OCI-LY7 (cell line): ENCODE measurements at regions not wholly inside any gene's neighbourhood (a gene's known extent, or its start where the extent isn't known, plus 50 kb on each side); places are given as distances from the start of the nearest gene placed in this dataset.

Experiments
- BruUV-seq: library from RNA; stranded (reverse); fragments of 400-500 nt; replicated peaks from 2 replicates; lab custom pipeline; 2021; lab: Mats Ljungman, UMichigan
- CTCF ChIA-PET: fragments of 300-600 bp; sonication (Branson Sonifier 250); formaldehyde crosslinking; loops from one replicate; lab custom pipeline; 2022; ENCODE audit warnings: antibody characterized with exemption; ENCODE audit not compliant: unreplicated experiment; lab: Charles Lee
- POLR2A ChIA-PET: fragments of 300-600 bp; sonication (Branson Sonifier 250); formaldehyde crosslinking; loops from one replicate; lab custom pipeline; 2022; ENCODE audit warnings: antibody characterized with exemption; lab: Charles Lee
- DNase-seq: peaks from one replicate; pipeline ENCODE4 v3.0.0-alpha.2; 2015; ENCODE audit warnings: low spot score
- H2AFZ ChIP-seq: fragments of 200-600 bp; sonication (generic), shearing (Covaris generic); 2 replicates; pipeline ENCODE4 v1.6.1; 2014; ENCODE audit warnings: mild to moderate bottlenecking, antibody characterized with exemption, low read length, moderate library complexity
- H3K27ac ChIP-seq: fragments of 200-600 bp; sonication (generic); 2 replicates; pipeline ENCODE4 v1.5.1; 2014; ENCODE audit warnings: mixed run types, low read depth, mild to moderate bottlenecking, moderate library complexity, low read length, inconsistent platforms; ENCODE audit not compliant: poor library complexity, severe bottlenecking
- H3K36me3 ChIP-seq: fragments of 200-600 bp; sonication (generic); 2 replicates; pipeline ENCODE4 v1.6.1; 2014; ENCODE audit warnings: mild to moderate bottlenecking, antibody characterized with exemption, low read length, moderate library complexity, mixed read lengths; ENCODE audit not compliant: insufficient read depth
- H3K4me1 ChIP-seq: fragments of 200-600 bp; sonication (generic); 2 replicates; pipeline ENCODE4 v1.5.1; 2014; ENCODE audit warnings: mild to moderate bottlenecking, low read length; ENCODE audit not compliant: insufficient read depth, poor library complexity, severe bottlenecking
- H3K4me2 ChIP-seq: fragments of 200-600 bp; sonication (generic); 2 replicates; pipeline ENCODE4 v1.6.1; 2014; ENCODE audit warnings: mild to moderate bottlenecking, low read length
- H3K4me3 ChIP-seq: fragments of 200-600 bp; sonication (generic); 2 replicates; pipeline ENCODE4 v1.5.1; 2014; ENCODE audit warnings: mild to moderate bottlenecking, low read depth, low read length; ENCODE audit not compliant: poor library complexity, severe bottlenecking
- H3K79me2 ChIP-seq: fragments of 200-600 bp; sonication (generic); 2 replicates; pipeline ENCODE4 v1.6.1; 2016; ENCODE audit warnings: low read depth, mild to moderate bottlenecking, low read length, moderate library complexity, mixed read lengths; ENCODE audit not compliant: insufficient read depth
- H3K9me2 ChIP-seq: fragments of 200-600 bp; sonication (generic); 2 replicates; pipeline ENCODE4 v1.6.1; 2016; ENCODE audit warnings: mild to moderate bottlenecking, low read length, mixed read lengths; ENCODE audit not compliant: insufficient read depth
- H3K9me3 ChIP-seq: fragments of 200-600 bp; sonication (generic); 2 replicates; pipeline ENCODE4 v1.6.1; 2014; ENCODE audit warnings: mild to moderate bottlenecking, mixed run types, low read length, mixed read lengths
- H4K20me1 ChIP-seq: fragments of 200-600 bp; sonication (generic); 2 replicates; pipeline ENCODE4 v1.6.1; 2014; ENCODE audit warnings: mild to moderate bottlenecking, antibody characterized with exemption, low read length, moderate library complexity, mixed read lengths; ENCODE audit not compliant: insufficient read depth
- EZH2phosphoT487 ChIP-seq: fragments of 200-600 bp; sonication (generic); IDR thresholded peaks from 2 replicates; pipeline ENCODE4 v1.6.1; 2018; ENCODE audit warnings: low read depth, borderline replicate concordance, mild to moderate bottlenecking, mixed run types, antibody characterized with exemption, low read length, moderate library complexity, mixed read lengths
- intact Hi-C: fragments of 100-400 bp; cut with micrococcal nuclease; formaldehyde crosslinking; loops from one replicate; pipeline ENCODE4 v1.10.0; 2022; ENCODE audit not compliant: unreplicated experiment
- TF ChIP-seq, protein P1 (sequence below): fragments of 200-600 bp; sonication (generic); conservative IDR thresholded peaks from 2 replicates; pipeline ENCODE4 v1.5.1; 2014; ENCODE audit warnings: mild to moderate bottlenecking, antibody characterized with exemption, low read length, moderate library complexity, mixed read lengths

DNA sequence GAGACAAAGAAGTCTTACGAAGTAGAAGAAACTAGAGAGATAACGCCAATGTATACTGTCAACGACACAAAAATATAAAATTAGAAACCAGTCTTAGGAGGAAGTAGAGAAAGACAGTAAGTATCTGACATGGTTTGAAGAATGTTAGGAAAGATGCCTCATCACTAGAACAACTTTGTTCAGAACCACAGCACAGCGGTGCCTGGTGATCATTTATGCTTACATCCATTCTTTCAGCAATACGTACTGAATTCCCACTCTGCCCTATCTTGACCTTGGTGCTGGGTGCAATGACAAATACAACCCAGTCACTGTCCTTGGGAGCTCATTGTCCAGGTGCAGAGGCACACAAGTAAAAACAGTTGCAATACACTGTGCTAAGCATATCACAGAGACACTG, 104.4 kb downstream of the TM2D1 start:
- no peaks in the 10 kb centered on the region for H3K4me1 ChIP-seq
- H3K9me2 ChIP-seq = no peaks in the 10 kb centered on the region
- DNase-seq = no peak
- H3K27ac ChIP-seq = no peak overlapping the region
- no peaks in the 10 kb centered on the region for H3K79me2 ChIP-seq
- H3K4me2 ChIP-seq = no peak overlapping the region
- intact Hi-C loops = no loop called here
- H4K20me1 ChIP-seq = no peaks in the 10 kb centered on the region
- H3K9me3 ChIP-seq = no peaks in the 10 kb centered on the region
- CTCF ChIA-PET = no interaction called here
- no peak overlapping the region for H3K4me3 ChIP-seq
- no peaks in the 10 kb centered on the region for H3K36me3 ChIP-seq
- H2AFZ ChIP-seq = no peak overlapping the region
- TF ChIP-seq, protein P1, sequence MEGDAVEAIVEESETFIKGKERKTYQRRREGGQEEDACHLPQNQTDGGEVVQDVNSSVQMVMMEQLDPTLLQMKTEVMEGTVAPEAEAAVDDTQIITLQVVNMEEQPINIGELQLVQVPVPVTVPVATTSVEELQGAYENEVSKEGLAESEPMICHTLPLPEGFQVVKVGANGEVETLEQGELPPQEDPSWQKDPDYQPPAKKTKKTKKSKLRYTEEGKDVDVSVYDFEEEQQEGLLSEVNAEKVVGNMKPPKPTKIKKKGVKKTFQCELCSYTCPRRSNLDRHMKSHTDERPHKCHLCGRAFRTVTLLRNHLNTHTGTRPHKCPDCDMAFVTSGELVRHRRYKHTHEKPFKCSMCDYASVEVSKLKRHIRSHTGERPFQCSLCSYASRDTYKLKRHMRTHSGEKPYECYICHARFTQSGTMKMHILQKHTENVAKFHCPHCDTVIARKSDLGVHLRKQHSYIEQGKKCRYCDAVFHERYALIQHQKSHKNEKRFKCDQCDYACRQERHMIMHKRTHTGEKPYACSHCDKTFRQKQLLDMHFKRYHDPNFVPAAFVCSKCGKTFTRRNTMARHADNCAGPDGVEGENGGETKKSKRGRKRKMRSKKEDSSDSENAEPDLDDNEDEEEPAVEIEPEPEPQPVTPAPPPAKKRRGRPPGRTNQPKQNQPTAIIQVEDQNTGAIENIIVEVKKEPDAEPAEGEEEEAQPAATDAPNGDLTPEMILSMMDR = no peak
- POLR2A ChIA-PET = no interaction called here
- no TSS peak for BruUV-seq

GRCh38 chr1:61618755-61619154, 106.2 kb downstream of the TM2D1 start:
- ChIA-PET CTCF (no interaction called here), POLR2A (interaction anchor here (0.5 to 0.6 kb wide), 2 partner anchors 11 to 36 kb away, joined by 3 to 5 read pairs; no protein-coding TSS in a partner anchor)
- BruUV-seq = no TSS peak
- Histone ChIP-seq H3K36me3 (no peaks in the 10 kb centered on the region), H3K4me2 (no peak overlapping the region), H3K4me1 (no peaks in the 10 kb centered on the region), H3K9me3 (no peaks in the 10 kb centered on the region), H3K27ac (no peak overlapping the region), H3K9me2 (no peaks in the 10 kb centered on the region), H3K4me3 (no peak overlapping the region), H2AFZ (no peak overlapping the region), H3K79me2 (no peaks in the 10 kb centered on the region), H4K20me1 (no peaks in the 10 kb centered on the region)
- no peak for TF ChIP-seq EZH2phosphoT487
- TF ChIP-seq, protein P1 = no peak
- no peak for DNase-seq
- intact Hi-C loops = no loop called here

- Histone ChIP-seq H3K27ac (no peak overlapping the region), H3K36me3 (no peaks in the 10 kb centered on the region), H3K4me1 (no peaks in the 10 kb centered on the region), H3K79me2 (no peaks in the 10 kb centered on the region), H3K9me3 (no peaks in the 10 kb centered on the region), H4K20me1 (no peaks in the 10 kb centered on the region), H2AFZ (no peak overlapping the region), H3K4me2 (no peak overlapping the region), H3K9me2 (no peaks in the 10 kb centered on the region), H3K4me3 (no peak overlapping the region)
- POLR2A ChIA-PET = interaction anchor here (0.7 kb wide), 1 partner anchor 27 kb away, joined by 4 read pairs; no protein-coding TSS in a partner anchor
- intact Hi-C loops = no loop called here
- CTCF ChIA-PET = no interaction called here
- no TSS peak for BruUV-seq
- DNase-seq = no peak
- TF ChIP-seq, protein P1 = no peak
- TF ChIP-seq EZH2phosphoT487 = no peak
Measured at GRCh38 chr1:61618193-61618592, 106.7 kb downstream of the TM2D1 start.
